ENCODE measurements at regions not wholly inside any gene's neighbourhood (a gene's known extent, or its start where the extent isn't known, plus 50 kb on each side); places are given as distances from the start of the nearest gene placed in this dataset.

DNA sequence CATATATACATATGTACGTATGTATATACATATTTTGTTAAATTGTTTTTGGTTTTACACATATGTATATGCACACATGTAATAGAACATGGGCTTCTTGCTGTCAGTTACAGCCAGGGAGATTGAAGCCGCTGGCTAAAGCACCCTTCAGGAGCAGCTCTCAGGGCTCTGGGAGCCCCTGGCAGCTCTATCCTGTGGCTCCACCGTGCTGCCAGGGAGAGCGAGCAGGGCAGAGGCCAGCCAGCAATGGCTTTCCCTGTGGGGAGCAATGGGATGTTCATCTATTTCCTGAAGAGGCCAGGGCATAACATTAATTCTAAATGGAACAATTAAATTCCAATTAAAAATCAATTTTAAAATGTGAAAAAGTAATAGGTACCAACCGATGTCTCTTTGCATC lies 102.9 kb downstream of the PSMG1 start:
- TF ChIP-seq, protein P1, sequence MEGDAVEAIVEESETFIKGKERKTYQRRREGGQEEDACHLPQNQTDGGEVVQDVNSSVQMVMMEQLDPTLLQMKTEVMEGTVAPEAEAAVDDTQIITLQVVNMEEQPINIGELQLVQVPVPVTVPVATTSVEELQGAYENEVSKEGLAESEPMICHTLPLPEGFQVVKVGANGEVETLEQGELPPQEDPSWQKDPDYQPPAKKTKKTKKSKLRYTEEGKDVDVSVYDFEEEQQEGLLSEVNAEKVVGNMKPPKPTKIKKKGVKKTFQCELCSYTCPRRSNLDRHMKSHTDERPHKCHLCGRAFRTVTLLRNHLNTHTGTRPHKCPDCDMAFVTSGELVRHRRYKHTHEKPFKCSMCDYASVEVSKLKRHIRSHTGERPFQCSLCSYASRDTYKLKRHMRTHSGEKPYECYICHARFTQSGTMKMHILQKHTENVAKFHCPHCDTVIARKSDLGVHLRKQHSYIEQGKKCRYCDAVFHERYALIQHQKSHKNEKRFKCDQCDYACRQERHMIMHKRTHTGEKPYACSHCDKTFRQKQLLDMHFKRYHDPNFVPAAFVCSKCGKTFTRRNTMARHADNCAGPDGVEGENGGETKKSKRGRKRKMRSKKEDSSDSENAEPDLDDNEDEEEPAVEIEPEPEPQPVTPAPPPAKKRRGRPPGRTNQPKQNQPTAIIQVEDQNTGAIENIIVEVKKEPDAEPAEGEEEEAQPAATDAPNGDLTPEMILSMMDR (IDR thresholded peaks at IDR 0.05), result no peak
- Histone ChIP-seq H3K4me3 (ENCODE audit: low read depth in 1 of 2, low read length in 1 of 2) (no peak overlapping the region), H3K36me3 (no peaks in the 10 kb centered on the region), H3K27ac (peak overlapping the region; percentile 39), H3K27me3 (no peaks in the 10 kb centered on the region), H3K9me3 (no peaks in the 10 kb centered on the region), H3K4me1 (ENCODE audit: control insufficient read depth in 1 of 2, insufficient read depth in 1 of 2, low read depth in 1 of 2, low read length in 1 of 2) (peaks cover 35 to 75% of the 10 kb centered on the region in 2 experiments)

GRCh38 chr21:39079617-39080016 lies 103.6 kb downstream of the PSMG1 start:
- H3K9me3 ChIP-seq, result no peaks in the 10 kb centered on the region
- no peaks in the 10 kb centered on the region for H3K36me3 ChIP-seq
- H3K4me3 ChIP-seq (ENCODE audit: low read depth in 1 of 2, low read length in 1 of 2), result no peak overlapping the region
- H3K27ac ChIP-seq, result peak overlapping the region; percentile 39
- peaks cover 35 to 68% of the 10 kb centered on the region in 2 experiments for H3K4me1 ChIP-seq (ENCODE audit: control insufficient read depth in 1 of 2, insufficient read depth in 1 of 2, low read depth in 1 of 2, low read length in 1 of 2)
- H3K27me3 ChIP-seq, result no peaks in the 10 kb centered on the region
- TF ChIP-seq, protein P1 (IDR thresholded peaks at IDR 0.05), result no peak

DNA sequence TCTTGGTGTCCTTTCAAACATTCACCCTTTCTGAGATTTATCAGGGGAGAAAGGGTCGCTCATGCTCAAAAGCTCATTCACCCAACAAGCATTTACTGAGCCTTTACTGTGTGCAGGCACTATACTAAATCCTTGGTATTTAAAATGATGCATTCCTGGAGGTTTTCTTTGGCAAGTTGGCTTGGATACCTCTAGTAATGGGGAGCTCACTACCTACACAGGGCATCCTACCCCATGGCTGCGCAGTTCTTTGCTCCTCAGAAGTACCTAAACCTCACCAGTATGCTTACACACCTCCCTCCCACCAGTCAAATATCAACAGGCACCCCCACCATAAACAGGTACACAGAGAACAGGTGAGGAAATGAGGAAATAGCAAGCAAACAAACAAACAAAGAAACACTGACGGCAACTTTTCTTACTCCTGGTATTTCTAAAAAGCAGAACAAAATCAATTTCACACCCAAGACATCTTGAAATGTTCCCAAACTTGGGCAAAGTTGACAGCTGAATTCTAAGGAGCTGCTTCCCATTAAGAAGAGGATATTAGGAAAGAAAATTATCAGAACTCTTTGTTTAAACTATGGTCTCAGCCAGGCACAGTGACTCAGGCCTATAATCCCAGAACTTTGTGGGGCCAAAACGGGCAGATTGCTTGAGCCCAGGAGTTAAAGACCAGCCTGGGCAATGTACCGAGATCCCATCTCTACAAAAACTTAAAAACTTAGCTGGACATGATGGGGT lies 104.8 kb downstream of the PSMG1 start:
- Histone ChIP-seq H3K36me3 (no peaks in the 10 kb centered on the region), H3K9me3 (no peaks in the 10 kb centered on the region), H3K27me3 (no peaks in the 10 kb centered on the region), H3K4me1 (ENCODE audit: control insufficient read depth in 1 of 2, insufficient read depth in 1 of 2, low read depth in 1 of 2, low read length in 1 of 2) (peaks cover 27 to 57% of the 10 kb centered on the region in 2 experiments), H3K27ac (peak overlapping the region; percentile 39), H3K4me3 (ENCODE audit: low read depth in 1 of 2, low read length in 1 of 2) (no peak overlapping the region)
- TF ChIP-seq, protein P1 (IDR thresholded peaks at IDR 0.05), result no peak

DNA sequence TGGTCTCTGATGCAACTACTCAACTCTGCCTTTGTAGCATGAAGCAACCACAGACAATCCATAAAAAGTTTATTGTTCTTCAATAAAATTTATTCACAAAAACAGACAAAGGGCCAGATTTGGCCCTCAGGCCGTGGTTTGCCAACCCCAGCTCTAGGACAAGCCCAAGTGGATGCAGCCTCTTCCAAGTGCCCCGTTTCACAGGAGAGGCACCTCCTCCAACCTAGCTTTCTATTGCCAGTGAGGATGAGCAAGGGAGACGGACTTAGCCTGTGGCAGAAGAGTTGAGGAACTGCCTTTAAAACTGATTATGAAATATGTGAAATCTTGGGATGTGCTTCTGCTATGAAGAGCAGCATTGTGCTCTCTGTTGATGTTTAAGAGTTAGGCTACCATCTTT lies 105.4 kb downstream of the PSMG1 start:
- no peaks in the 10 kb centered on the region for H3K27me3 ChIP-seq
- no peaks in the 10 kb centered on the region for H3K9me3 ChIP-seq
- H3K4me3 ChIP-seq (ENCODE audit: low read depth in 1 of 2, low read length in 1 of 2), result no peak overlapping the region
- TF ChIP-seq, protein P1 (IDR thresholded peaks at IDR 0.05), result no peak
- peaks cover 21 to 50% of the 10 kb centered on the region in 2 experiments for H3K4me1 ChIP-seq (ENCODE audit: control insufficient read depth in 1 of 2, insufficient read depth in 1 of 2, low read depth in 1 of 2, low read length in 1 of 2)
- no peak overlapping the region for H3K27ac ChIP-seq
- H3K36me3 ChIP-seq, result no peaks in the 10 kb centered on the region

DNA sequence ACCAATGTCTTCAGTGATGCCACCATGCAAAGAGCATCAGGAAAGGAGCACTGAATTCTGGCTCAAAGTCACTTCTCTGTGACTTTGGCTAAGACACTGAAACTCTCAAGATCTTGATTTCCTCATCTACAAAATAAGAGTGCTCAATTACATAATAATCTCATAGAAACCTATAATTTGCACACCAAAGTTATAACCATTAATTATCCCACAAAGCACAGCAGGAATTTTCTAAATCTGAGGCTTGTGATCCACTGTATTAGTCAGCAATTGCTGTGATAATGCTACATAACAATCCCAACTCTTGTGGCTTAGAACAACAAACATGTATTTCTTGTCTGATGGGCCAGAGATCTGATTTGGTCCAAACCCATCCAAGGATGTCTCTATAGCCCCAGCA lies 108.7 kb downstream of the PSMG1 start:
- Histone ChIP-seq H3K27ac (no peak overlapping the region), H3K36me3 (no peaks in the 10 kb centered on the region), H3K4me3 (ENCODE audit: low read depth in 1 of 2, low read length in 1 of 2) (no peak overlapping the region), H3K9me3 (no peaks in the 10 kb centered on the region), H3K27me3 (no peaks in the 10 kb centered on the region), H3K4me1 (ENCODE audit: control insufficient read depth in 1 of 2, insufficient read depth in 1 of 2, low read depth in 1 of 2, low read length in 1 of 2) (peaks cover 9 to 19% of the 10 kb centered on the region in 2 experiments)
- TF ChIP-seq, protein P1 (IDR thresholded peaks at IDR 0.05), result no peak
